ENCODE measurements at regions not wholly inside any gene's neighbourhood (a gene's known extent, or its start where the extent isn't known, plus 50 kb on each side); places are given as distances from the start of the nearest gene placed in this dataset.

- no peak for TF ChIP-seq CTCF (IDR thresholded peaks at IDR 0.05; ENCODE audit: low read depth, low read length)
- no peak for TF ChIP-seq EZH2phosphoT487 (IDR thresholded peaks at IDR 0.05; ENCODE audit: low read depth)
These were observed 51.2 kb upstream of the FRMD1 start for GRCh38 chr6:168130168-168130696.
